HG03097 (cell line): ENCODE measurements at regions not wholly inside any gene's neighbourhood (a gene's known extent, or its start where the extent isn't known, plus 50 kb on each side); places are given as distances from the start of the nearest gene placed in this dataset.
"Not testable (repeated sequence)": the region's sequence is repeated elsewhere in the genome, so short reads cannot be mapped to it uniquely, and the experiment has no call there.

ENCODE experiments used
- ATAC-seq: cut with Tn5 transposase; IDR thresholded peaks from one replicate; pipeline ENCODE4 v1.9.1; 2021; ENCODE audit not compliant: unreplicated experiment, low FRiP score

DNA sequence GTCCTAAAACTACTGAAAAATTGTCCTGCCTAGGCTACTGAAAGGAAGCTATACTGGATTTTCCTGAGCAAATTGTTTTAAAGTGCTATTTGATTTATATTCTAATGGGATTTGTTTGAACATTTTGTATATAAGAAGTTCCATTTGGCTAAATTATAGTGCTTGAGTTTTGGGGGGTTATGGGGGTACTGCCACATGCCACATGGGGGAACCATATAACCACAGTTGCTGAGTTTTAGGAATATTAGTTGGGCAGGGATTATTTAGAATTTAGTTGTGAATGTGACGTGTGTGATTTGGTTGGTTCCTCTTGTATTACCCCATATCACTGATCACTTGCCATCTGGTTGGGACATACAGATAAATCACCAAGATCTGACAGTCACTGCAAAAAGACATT is 224.5 kb upstream of the TAPT1 start:
- ATAC-seq = no peak

DNA sequence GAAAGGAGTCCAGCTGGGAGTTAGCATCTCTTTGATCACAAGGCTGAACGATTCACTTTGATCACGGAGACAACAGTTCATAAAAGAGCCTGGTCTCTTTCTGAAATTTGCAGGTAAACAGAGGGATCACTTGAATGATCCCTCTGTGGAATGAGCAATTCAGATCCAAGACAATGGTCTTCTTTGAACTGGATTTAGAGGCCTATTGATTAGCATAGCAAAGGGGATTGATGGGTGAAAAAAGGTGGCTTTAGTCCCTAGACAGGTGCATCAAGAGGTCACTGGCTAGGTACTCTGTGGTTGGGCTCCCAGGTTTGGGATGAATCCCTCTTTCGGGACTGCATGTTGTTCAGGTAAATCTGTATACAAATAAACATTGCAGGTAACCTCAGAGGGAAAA is 223.8 kb upstream of the TAPT1 start:
- no peak for ATAC-seq

GRCh38 chr4:16449406-16449805 is 223.1 kb upstream of the TAPT1 start:
- no peak for ATAC-seq

DNA sequence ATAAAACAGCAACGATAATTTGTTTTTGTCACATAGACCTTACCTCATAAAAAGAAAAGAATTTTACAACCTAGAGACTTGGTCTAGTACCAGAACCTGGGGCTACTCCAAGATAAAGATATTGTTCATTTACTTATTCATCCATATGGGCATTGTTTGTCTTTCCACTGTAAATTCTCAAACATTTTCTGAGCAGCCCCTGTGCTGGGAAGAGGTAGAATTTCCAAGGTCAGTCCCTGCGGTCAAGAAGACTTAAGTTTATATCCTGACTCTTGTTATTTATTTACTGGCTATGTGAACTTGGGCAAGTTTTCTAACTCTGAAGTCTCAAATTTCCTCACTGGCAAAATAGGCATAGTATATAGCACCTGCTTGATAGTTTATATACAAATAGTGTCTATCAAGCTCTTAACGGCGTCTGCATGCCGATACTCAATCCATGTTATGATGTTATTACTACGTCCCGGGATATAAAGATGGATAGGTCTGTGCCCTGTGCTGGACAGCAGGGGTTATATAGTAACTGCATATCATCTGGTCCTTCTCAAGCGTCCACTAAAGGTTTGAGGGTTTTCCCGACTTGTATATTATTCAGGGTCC is 222.1 kb upstream of the TAPT1 start:
- ATAC-seq = no peak

DNA sequence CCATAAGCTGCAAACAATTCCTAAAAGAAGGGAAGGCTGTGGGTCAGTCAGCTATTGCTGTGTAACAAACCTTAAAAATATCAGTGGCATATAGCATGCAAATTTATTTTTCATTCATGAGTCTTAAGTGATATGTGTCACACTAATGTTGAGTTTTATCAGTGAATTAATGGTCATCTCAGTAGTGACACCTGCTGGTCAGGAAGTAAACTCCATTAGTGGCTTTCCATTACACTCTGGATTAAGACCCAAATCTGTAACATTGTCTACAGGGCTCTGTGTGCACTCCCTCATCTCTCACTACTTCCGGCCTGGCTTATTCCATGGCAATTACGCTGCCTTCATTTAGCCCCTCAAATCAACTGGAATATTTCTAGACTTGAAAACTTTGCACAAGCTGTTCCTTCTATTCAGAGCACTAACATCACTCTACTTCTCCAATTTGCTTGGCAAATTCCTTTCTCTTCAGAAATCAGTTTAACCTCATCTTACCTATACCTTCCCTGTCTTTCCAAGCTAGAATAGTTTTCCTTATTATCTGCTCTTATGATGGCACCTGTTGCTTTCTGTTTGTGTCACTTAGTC is 217.3 kb upstream of the TAPT1 start:
- peak; percentile 76 for ATAC-seq

- no peak for ATAC-seq
Measured at GRCh38 chr4:16442296-16442695, 216.0 kb upstream of the TAPT1 start.

- no peak for ATAC-seq
Measured at GRCh38 chr4:16439768-16440167, 213.5 kb upstream of the TAPT1 start.

DNA sequence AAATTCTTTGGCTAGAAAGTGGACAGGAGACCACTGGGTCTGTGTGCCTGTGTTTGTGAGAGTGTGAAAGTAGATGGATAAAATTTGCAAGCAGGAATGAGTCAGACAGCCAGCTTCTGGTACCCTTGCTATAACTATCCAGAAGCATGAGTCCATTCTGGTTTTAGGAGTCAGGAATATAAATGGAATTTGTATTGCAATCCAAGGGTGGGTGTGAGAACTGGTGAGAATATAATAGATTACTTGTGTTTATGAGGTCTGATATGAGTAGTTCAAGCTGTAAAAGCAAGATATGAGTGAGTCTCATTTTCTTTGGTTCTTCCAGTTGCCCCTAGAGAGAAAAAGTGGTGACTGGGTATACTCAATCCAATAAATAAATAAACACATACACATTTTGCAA is 212.7 kb upstream of the TAPT1 start:
- no peak for ATAC-seq

- no peak for ATAC-seq
Measured at GRCh38 chr4:16437836-16438235, 211.6 kb upstream of the TAPT1 start.

- no peak for ATAC-seq
Measured at GRCh38 chr4:16431866-16432265, 205.6 kb upstream of the TAPT1 start.

- no peak for ATAC-seq
Measured at GRCh38 chr4:16418814-16419213, 192.5 kb upstream of the TAPT1 start.

DNA sequence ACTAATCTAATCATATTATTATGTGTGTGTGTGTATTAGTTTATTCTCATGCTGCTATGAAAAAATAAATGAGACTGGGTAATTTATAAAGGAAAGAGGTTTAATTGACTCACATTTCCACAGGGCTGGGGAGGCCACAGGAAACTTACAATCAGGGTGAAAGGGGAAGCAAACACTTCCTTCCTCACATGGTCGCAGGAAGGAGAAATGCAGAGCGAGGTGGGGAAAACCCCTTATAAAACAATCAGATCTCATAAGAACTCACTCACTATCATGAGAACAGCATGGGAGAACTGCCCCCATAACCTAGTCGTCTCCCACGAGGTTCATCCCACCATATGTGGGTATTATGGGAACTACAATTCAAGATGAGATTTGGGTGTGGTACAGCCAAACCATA is 190.9 kb upstream of the TAPT1 start:
- no peak for ATAC-seq

- no peak for ATAC-seq
Measured at GRCh38 chr4:16416601-16417000, 190.3 kb upstream of the TAPT1 start.

DNA sequence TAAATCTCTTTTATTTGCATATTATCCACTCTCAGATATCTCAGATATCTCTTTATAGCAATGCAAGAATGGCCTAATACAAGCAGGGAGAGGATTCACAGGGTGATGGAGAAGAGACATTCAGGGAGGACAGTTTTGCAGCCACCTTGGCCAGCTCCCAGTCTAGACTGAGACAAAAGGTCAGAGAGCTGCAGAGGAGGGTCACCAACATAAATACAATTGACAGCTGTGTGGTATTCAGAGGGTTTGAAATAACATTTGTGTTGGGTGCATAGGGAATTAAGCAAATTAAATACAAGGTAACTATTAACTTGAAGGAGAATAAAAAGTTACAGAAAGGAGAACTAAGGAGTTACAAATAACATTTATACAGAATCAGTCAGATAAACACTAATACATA is 189.5 kb upstream of the TAPT1 start:
- no peak for ATAC-seq

GRCh38 chr4:16413814-16414555 is 187.7 kb upstream of the TAPT1 start:
- no peak for ATAC-seq

GRCh38 chr4:16411501-16412085 is 185.3 kb upstream of the TAPT1 start:
- ATAC-seq = no peak

GRCh38 chr4:16393216-16393615 is 166.9 kb upstream of the TAPT1 start:
- not testable (repeated sequence) for ATAC-seq

DNA sequence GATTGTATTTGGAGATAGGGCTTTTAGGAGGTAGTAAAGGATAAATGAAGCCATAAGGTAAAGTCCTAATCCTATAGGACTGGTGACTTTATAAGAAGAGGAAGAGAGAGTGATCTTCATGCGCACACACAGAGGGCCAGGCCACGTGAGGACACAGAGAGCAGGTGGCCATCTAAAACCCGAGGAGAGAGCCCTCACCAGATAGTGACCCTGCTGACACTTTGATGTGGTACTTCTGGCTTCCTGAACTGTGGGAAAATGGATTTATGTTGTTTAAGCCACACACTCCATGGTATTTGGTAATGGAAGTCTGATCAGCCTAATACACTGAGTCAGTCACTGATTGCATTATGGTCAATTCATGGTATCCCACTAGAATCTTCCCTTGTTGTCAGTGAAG is 164.9 kb upstream of the TAPT1 start:
- ATAC-seq = no peak

DNA sequence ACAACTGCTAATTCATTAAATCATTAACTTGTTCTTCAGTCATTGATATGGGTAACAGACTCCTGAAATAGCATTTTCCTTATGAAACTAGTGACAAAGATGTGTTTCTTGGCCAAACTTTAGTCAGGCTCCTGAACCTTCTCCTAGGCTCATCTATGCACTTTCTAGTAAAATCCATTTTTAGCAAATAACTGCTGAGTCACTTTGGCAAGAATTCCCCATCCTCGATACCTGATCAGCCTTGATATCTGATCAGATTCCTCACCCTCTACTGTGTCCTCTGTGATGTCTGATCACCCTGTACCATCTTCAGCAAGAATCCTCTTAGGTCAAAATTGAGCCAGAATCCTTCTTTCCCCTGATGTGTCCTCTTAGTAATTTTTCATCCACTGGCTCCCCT is 161.2 kb upstream of the TAPT1 start:
- ATAC-seq = no peak

GRCh38 chr4:16386711-16387320 is 160.5 kb upstream of the TAPT1 start:
- ATAC-seq = no peak

- ATAC-seq = no peak
Measured at GRCh38 chr4:16384576-16384975, 158.3 kb upstream of the TAPT1 start.
